ENCODE measurements at regions not wholly inside any gene's neighbourhood (a gene's known extent, or its start where the extent isn't known, plus 50 kb on each side); places are given as distances from the start of the nearest gene placed in this dataset.

GRCh38 chr2:53040536-53041229 is 726.9 kb upstream of the CHAC2 start:
- H3K27me3 ChIP-seq: no peaks in the 10 kb centered on the region
- H3K4me3 ChIP-seq: no peak overlapping the region
- H3K9me3 ChIP-seq: peaks cover 0 to 5% (median 0%) of the 10 kb centered on the region in 11 donors
- WGBS, 2 donors: 75 to 80% methylated on average over 4 of the region's 4 CpGs
- no peaks in the 10 kb centered on the region for H3K4me1 ChIP-seq
- no peak for TF ChIP-seq CTCF (IDR thresholded peaks at IDR 0.05)
- no peak for ATAC-seq
- intact Hi-C loops (cut with DNase I): no loop called here
- H3K36me3 ChIP-seq: no peaks in the 10 kb centered on the region
- DNase-seq: no peak
- no peak overlapping the region for H3K27ac ChIP-seq

- DNase-seq (no peak), ATAC-seq (no peak)
- WGBS, 2 donors: 5 to 75% methylated on average over 1 of the region's 1 CpG
- Histone ChIP-seq H3K27ac (no peak overlapping the region), H3K9me3 (no peaks in the 10 kb centered on the region), H3K4me1 (no peaks in the 10 kb centered on the region), H3K4me3 (no peak overlapping the region), H3K27me3 (no peaks in the 10 kb centered on the region), H3K36me3 (no peaks in the 10 kb centered on the region)
- intact Hi-C loops (cut with DNase I): no loop called here
- no peak for TF ChIP-seq CTCF (IDR thresholded peaks at IDR 0.05)
Observed at GRCh38 chr2:53036196-53036595, 731.4 kb upstream of the CHAC2 start.

GRCh38 chr2:53035153-53035552 is 732.5 kb upstream of the CHAC2 start:
- no peak for TF ChIP-seq CTCF (IDR thresholded peaks at IDR 0.05)
- Histone ChIP-seq H3K27ac (no peak overlapping the region), H3K9me3 (no peaks in the 10 kb centered on the region), H3K4me1 (no peaks in the 10 kb centered on the region), H3K36me3 (no peaks in the 10 kb centered on the region), H3K27me3 (no peaks in the 10 kb centered on the region), H3K4me3 (no peak overlapping the region)
- DNase-seq: no peak
- no peak for ATAC-seq
- intact Hi-C loops (cut with DNase I): no loop called here
- 68 to 70% methylated on average over 1 of the region's 1 CpG for WGBS, 2 donors

GRCh38 chr2:53033411-53033810 is 734.2 kb upstream of the CHAC2 start:
- H3K4me1 ChIP-seq: no peaks in the 10 kb centered on the region
- DNase-seq: no peak
- H3K4me3 ChIP-seq: no peak overlapping the region
- ATAC-seq: no peak
- H3K9me3 ChIP-seq: no peaks in the 10 kb centered on the region
- H3K27ac ChIP-seq: no peak overlapping the region
- H3K36me3 ChIP-seq: no peaks in the 10 kb centered on the region
- no peaks in the 10 kb centered on the region for H3K27me3 ChIP-seq
- TF ChIP-seq CTCF (IDR thresholded peaks at IDR 0.05): no peak
- intact Hi-C loops (cut with DNase I): no loop called here
